22Rv1 (cell line): ENCODE measurements at regions not wholly inside any gene's neighbourhood (a gene's known extent, or its start where the extent isn't known, plus 50 kb on each side); places are given as distances from the start of the nearest gene placed in this dataset.

Experiments
- ZFX ChIP-seq: fragments of 450-650 bp; IDR thresholded peaks from 2 replicates; pipeline ENCODE4 v1.6.1; 2017; ENCODE audit warnings: antibody characterized with exemption, borderline replicate concordance
- TF ChIP-seq, protein P1 (sequence below): fragments of 450-650 bp; IDR thresholded peaks from 2 replicates; pipeline ENCODE4 v1.5.1; 2017; ENCODE audit warnings: mild to moderate bottlenecking

DNA sequence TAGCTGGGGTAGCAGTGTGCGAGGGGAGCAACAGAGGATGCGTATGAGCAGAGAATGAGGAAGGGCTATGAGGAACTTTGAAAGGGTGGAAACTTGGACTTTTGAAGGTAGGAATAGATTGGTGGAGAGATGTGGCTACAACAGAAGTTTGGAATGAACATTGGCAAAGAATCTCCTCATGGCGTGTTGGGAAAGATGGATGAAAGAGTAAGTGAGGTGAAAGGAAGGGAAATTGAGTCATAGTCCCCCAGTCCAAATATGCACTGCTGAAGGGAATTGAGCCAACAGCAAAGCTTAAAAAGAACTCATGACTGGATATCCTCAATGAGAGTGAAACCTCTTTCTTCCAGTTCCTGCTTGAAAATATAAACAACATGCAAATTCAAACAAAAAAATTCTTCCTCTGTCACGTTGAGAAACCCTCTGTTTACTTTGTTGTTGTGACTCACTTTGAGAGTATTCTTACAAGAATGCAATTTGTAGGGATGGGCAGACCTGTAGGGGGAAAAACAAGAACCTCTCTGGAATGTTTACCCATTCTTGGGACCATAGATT lies 313.2 kb upstream of the KCNJ16 start:
- TF ChIP-seq, protein P1, sequence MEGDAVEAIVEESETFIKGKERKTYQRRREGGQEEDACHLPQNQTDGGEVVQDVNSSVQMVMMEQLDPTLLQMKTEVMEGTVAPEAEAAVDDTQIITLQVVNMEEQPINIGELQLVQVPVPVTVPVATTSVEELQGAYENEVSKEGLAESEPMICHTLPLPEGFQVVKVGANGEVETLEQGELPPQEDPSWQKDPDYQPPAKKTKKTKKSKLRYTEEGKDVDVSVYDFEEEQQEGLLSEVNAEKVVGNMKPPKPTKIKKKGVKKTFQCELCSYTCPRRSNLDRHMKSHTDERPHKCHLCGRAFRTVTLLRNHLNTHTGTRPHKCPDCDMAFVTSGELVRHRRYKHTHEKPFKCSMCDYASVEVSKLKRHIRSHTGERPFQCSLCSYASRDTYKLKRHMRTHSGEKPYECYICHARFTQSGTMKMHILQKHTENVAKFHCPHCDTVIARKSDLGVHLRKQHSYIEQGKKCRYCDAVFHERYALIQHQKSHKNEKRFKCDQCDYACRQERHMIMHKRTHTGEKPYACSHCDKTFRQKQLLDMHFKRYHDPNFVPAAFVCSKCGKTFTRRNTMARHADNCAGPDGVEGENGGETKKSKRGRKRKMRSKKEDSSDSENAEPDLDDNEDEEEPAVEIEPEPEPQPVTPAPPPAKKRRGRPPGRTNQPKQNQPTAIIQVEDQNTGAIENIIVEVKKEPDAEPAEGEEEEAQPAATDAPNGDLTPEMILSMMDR, result no peak
- TF ChIP-seq ZFX, result no peak
